ENCODE measurements at regions not wholly inside any gene's neighbourhood (a gene's known extent, or its start where the extent isn't known, plus 50 kb on each side); places are given as distances from the start of the nearest gene placed in this dataset.
"Not testable (repeated sequence)": the region's sequence is repeated elsewhere in the genome, so short reads cannot be mapped to it uniquely, and the experiment has no call there.

- no peak for DNase-seq (ENCODE audit: low read depth, low spot score)
These were observed 318.3 kb upstream of the CCL2 start for GRCh38 chr17:33936764-33937163.

- DNase-seq (ENCODE audit: low read depth, low spot score) = no peak
These were observed 315.1 kb upstream of the CCL2 start for GRCh38 chr17:33939959-33940358.

- no peak for DNase-seq (ENCODE audit: low read depth, low spot score)
These were observed 314.2 kb upstream of the CCL2 start for GRCh38 chr17:33940769-33941370.

GRCh38 chr17:33941744-33942143, 313.3 kb upstream of the CCL2 start:
- no peak for DNase-seq (ENCODE audit: low read depth, low spot score)

GRCh38 chr17:33942414-33942813, 312.7 kb upstream of the CCL2 start:
- no peak for DNase-seq (ENCODE audit: low read depth, low spot score)

- no peak for DNase-seq (ENCODE audit: low read depth, low spot score)
These were observed 310.7 kb upstream of the CCL2 start for GRCh38 chr17:33944412-33944811.

GRCh38 chr17:33944826-33945225, 310.3 kb upstream of the CCL2 start:
- no peak for DNase-seq (ENCODE audit: low read depth, low spot score)

- no peak for DNase-seq (ENCODE audit: low read depth, low spot score)
These were observed 309.2 kb upstream of the CCL2 start for GRCh38 chr17:33945646-33946546.

GRCh38 chr17:33947762-33948161, 307.3 kb upstream of the CCL2 start:
- DNase-seq (ENCODE audit: low read depth, low spot score) = no peak

GRCh38 chr17:33948309-33948708, 306.8 kb upstream of the CCL2 start:
- DNase-seq (ENCODE audit: low read depth, low spot score) = no peak

- no peak for DNase-seq (ENCODE audit: low read depth, low spot score)
These were observed 306.0 kb upstream of the CCL2 start for GRCh38 chr17:33949100-33949499.

GRCh38 chr17:33950061-33950460, 305.0 kb upstream of the CCL2 start:
- DNase-seq (ENCODE audit: low read depth, low spot score) = no peak

- no peak for DNase-seq (ENCODE audit: low read depth, low spot score)
These were observed 302.7 kb upstream of the CCL2 start for GRCh38 chr17:33952425-33952824.

- no peak for DNase-seq (ENCODE audit: low read depth, low spot score)
These were observed 300.5 kb upstream of the CCL2 start for GRCh38 chr17:33954597-33954996.

- DNase-seq (ENCODE audit: low read depth, low spot score) = no peak
These were observed 299.6 kb upstream of the CCL2 start for GRCh38 chr17:33955461-33955860.

GRCh38 chr17:33959098-33959497, 296.0 kb upstream of the CCL2 start:
- DNase-seq (ENCODE audit: low read depth, low spot score) = not testable (repeated sequence)

GRCh38 chr17:33962857-33963655, 292.0 kb upstream of the CCL2 start:
- DNase-seq (ENCODE audit: low read depth, low spot score) = no peak

GRCh38 chr17:33964344-33964979, 290.6 kb upstream of the CCL2 start:
- no peak for DNase-seq (ENCODE audit: low read depth, low spot score)

- no peak for DNase-seq (ENCODE audit: low read depth, low spot score)
These were observed 288.6 kb upstream of the CCL2 start for GRCh38 chr17:33966410-33967059.

- no peak for DNase-seq (ENCODE audit: low read depth, low spot score)
These were observed 287.3 kb upstream of the CCL2 start for GRCh38 chr17:33967608-33968349.

Data from pulmonary artery endothelial cell (primary cell).